Mesendoderm (in vitro differentiated cells): ENCODE measurements at regions not wholly inside any gene's neighbourhood (a gene's known extent, or its start where the extent isn't known, plus 50 kb on each side); places are given as distances from the start of the nearest gene placed in this dataset.

Source experiments
- DNase-seq: peaks from one replicate; pipeline ENCODE4 v3.0.0; 2013
- H2AK5ac ChIP-seq: 2 replicates; pipeline ENCODE4 v1.6.1; 2013; ENCODE audit warnings: low read length, inconsistent platforms
- H2BK120ac ChIP-seq: 2 replicates; pipeline ENCODE4 v1.6.1; 2013; ENCODE audit warnings: low read depth, mild to moderate bottlenecking, low read length, moderate library complexity, mixed read lengths
- H2BK15ac ChIP-seq: replicated peaks from 2 replicates; pipeline ENCODE4 v1.6.1; 2013; ENCODE audit warnings: low read depth, mild to moderate bottlenecking, moderate library complexity
- H2BK5ac ChIP-seq: 2 replicates; pipeline ENCODE4 v1.6.1; 2013; ENCODE audit warnings: low read length, inconsistent platforms
- H3K18ac ChIP-seq: 2 replicates; pipeline ENCODE4 v1.6.1; 2013; ENCODE audit warnings: mild to moderate bottlenecking, low read length, mixed read lengths
- H3K23ac ChIP-seq: one replicate; pipeline ENCODE4 v1.6.1; 2013; ENCODE audit warnings: low read length
- H3K27ac ChIP-seq: 2 replicates; pipeline ENCODE4 v1.5.1; 2013; ENCODE audit warnings: low read depth, mild to moderate bottlenecking, inconsistent platforms, low read length, moderate library complexity
- H3K27me3 ChIP-seq: 2 replicates; pipeline ENCODE4 v1.6.1; 2013; ENCODE audit warnings: low read length, control low read depth, mild to moderate bottlenecking, inconsistent platforms; ENCODE audit not compliant: insufficient read depth, poor library complexity
- H3K36me3 ChIP-seq: 2 replicates; pipeline ENCODE4 v1.6.1; 2013; ENCODE audit warnings: low read length, inconsistent platforms; ENCODE audit not compliant: control insufficient read depth, insufficient read depth
- H3K4ac ChIP-seq: one replicate; pipeline ENCODE4 v1.6.1; 2013; ENCODE audit warnings: low read depth, mild to moderate bottlenecking, low read length, moderate library complexity
- H3K4me1 ChIP-seq: 2 replicates; pipeline ENCODE4 v1.6.1; 2013; ENCODE audit warnings: low read depth, low read length, inconsistent platforms; ENCODE audit not compliant: control insufficient read depth
- H3K4me2 ChIP-seq: 2 replicates; pipeline ENCODE4 v1.6.1; 2013; ENCODE audit warnings: low read length
- H3K4me3 ChIP-seq: 2 replicates; pipeline ENCODE4 v1.5.1; 2013; ENCODE audit warnings: mild to moderate bottlenecking, low read length
- H3K56ac ChIP-seq: one replicate; pipeline ENCODE4 v1.6.1; 2013; ENCODE audit warnings: low read length
- H3K79me1 ChIP-seq: 2 replicates; pipeline ENCODE4 v1.6.1; 2013; ENCODE audit warnings: low read length, inconsistent platforms
- H3K79me2 ChIP-seq: 2 replicates; pipeline ENCODE4 v1.6.1; 2013; ENCODE audit warnings: mild to moderate bottlenecking, low read length; ENCODE audit not compliant: control insufficient read depth, insufficient read depth
- H3K9ac ChIP-seq: 2 replicates; pipeline ENCODE4 v1.6.1; 2013; ENCODE audit warnings: low read length, inconsistent platforms
- H4K5ac ChIP-seq: one replicate; pipeline ENCODE4 v1.6.1; 2013; ENCODE audit warnings: low read length
- H4K8ac ChIP-seq: one replicate; pipeline ENCODE4 v1.6.1; 2013; ENCODE audit warnings: low read depth, mild to moderate bottlenecking, control low read depth, low read length, moderate library complexity
- WGBS: extraction: QIAGEN DNeasy Blood & Tissue Kit; methylation state at CpG from one replicate; pipeline ENCODE4 v1.1.7; 2013; ENCODE audit warnings: low lambda C conversion rate, missing lambda C conversion rate; ENCODE audit not compliant: insufficient coverage; ENCODE audit errors: extremely low coverage; 5-methylcytosine and 5-hydroxymethylcytosine counted together

GRCh38 chr14:98237939-98238338 lies 1034.1 kb downstream of the BCL11B start:
- Histone ChIP-seq H4K5ac (no peak overlapping the region), H4K8ac (no peak overlapping the region), H2BK15ac (no peak overlapping the region), H2BK120ac (no peak overlapping the region), H3K23ac (no peak overlapping the region), H3K27me3 (no peaks in the 10 kb centered on the region), H2AK5ac (no peak overlapping the region), H3K36me3 (no peaks in the 10 kb centered on the region), H3K18ac (no peak overlapping the region), H3K9ac (no peak overlapping the region), H3K4ac (no peak overlapping the region), H3K27ac (no peak overlapping the region), H3K4me1 (no peaks in the 10 kb centered on the region), H3K56ac (no peak overlapping the region), H3K4me3 (no peak overlapping the region), H3K4me2 (no peak overlapping the region), H3K79me2 (no peaks in the 10 kb centered on the region), H3K79me1 (no peaks in the 10 kb centered on the region), H2BK5ac (no peak overlapping the region)
- DNase-seq: no peak
- no CpG with 5 or more reads among the region's 4 CpGs for WGBS

- H3K9ac ChIP-seq: no peak overlapping the region
- H4K8ac ChIP-seq: no peak overlapping the region
- H2BK120ac ChIP-seq: no peak overlapping the region
- no peak overlapping the region for H3K18ac ChIP-seq
- no peak overlapping the region for H2AK5ac ChIP-seq
- H3K36me3 ChIP-seq: no peaks in the 10 kb centered on the region
- no peak overlapping the region for H3K56ac ChIP-seq
- no peak overlapping the region for H2BK15ac ChIP-seq
- H2BK5ac ChIP-seq: no peak overlapping the region
- no peaks in the 10 kb centered on the region for H3K27me3 ChIP-seq
- H3K4me3 ChIP-seq: no peak overlapping the region
- no peaks in the 10 kb centered on the region for H3K79me1 ChIP-seq
- DNase-seq: no peak
- no peak overlapping the region for H3K4ac ChIP-seq
- no peaks in the 10 kb centered on the region for H3K4me1 ChIP-seq
- H3K79me2 ChIP-seq: no peaks in the 10 kb centered on the region
- H3K23ac ChIP-seq: no peak overlapping the region
- no peak overlapping the region for H4K5ac ChIP-seq
- no peak overlapping the region for H3K27ac ChIP-seq
- H3K4me2 ChIP-seq: no peak overlapping the region
- WGBS: no CpG with 5 or more reads among the region's 4 CpGs
These were observed 1031.6 kb downstream of the BCL11B start for GRCh38 chr14:98240376-98240775.

GRCh38 chr14:98242903-98243302 lies 1029.1 kb downstream of the BCL11B start:
- Histone ChIP-seq H2BK15ac (no peak overlapping the region), H3K4ac (no peak overlapping the region), H3K9ac (no peak overlapping the region), H3K4me2 (no peak overlapping the region), H2BK5ac (no peak overlapping the region), H4K8ac (no peak overlapping the region), H3K4me3 (no peak overlapping the region), H3K79me1 (no peaks in the 10 kb centered on the region), H3K36me3 (no peaks in the 10 kb centered on the region), H4K5ac (no peak overlapping the region), H2BK120ac (no peak overlapping the region), H3K27ac (no peak overlapping the region), H3K23ac (no peak overlapping the region), H3K79me2 (no peaks in the 10 kb centered on the region), H3K18ac (no peak overlapping the region), H3K56ac (no peak overlapping the region), H3K4me1 (no peaks in the 10 kb centered on the region), H3K27me3 (no peaks in the 10 kb centered on the region), H2AK5ac (no peak overlapping the region)
- WGBS: no CpG with 5 or more reads among the region's 6 CpGs
- no peak for DNase-seq

- H3K23ac ChIP-seq: no peak overlapping the region
- H3K9ac ChIP-seq: no peak overlapping the region
- DNase-seq: no peak
- H2BK15ac ChIP-seq: no peak overlapping the region
- no peak overlapping the region for H4K5ac ChIP-seq
- H3K27me3 ChIP-seq: no peaks in the 10 kb centered on the region
- WGBS: no CpG with 5 or more reads among the region's 4 CpGs
- no peak overlapping the region for H3K4me3 ChIP-seq
- no peak overlapping the region for H2BK120ac ChIP-seq
- no peak overlapping the region for H4K8ac ChIP-seq
- H2BK5ac ChIP-seq: no peak overlapping the region
- H2AK5ac ChIP-seq: no peak overlapping the region
- H3K56ac ChIP-seq: no peak overlapping the region
- no peaks in the 10 kb centered on the region for H3K36me3 ChIP-seq
- no peaks in the 10 kb centered on the region for H3K4me1 ChIP-seq
- no peak overlapping the region for H3K27ac ChIP-seq
- no peaks in the 10 kb centered on the region for H3K79me2 ChIP-seq
- no peak overlapping the region for H3K18ac ChIP-seq
- no peaks in the 10 kb centered on the region for H3K79me1 ChIP-seq
- H3K4ac ChIP-seq: no peak overlapping the region
- H3K4me2 ChIP-seq: no peak overlapping the region
These were observed 1028.7 kb downstream of the BCL11B start for GRCh38 chr14:98243332-98243731.

GRCh38 chr14:98244162-98244948 lies 1027.6 kb downstream of the BCL11B start:
- H3K79me2 ChIP-seq: no peaks in the 10 kb centered on the region
- H3K27ac ChIP-seq: no peak overlapping the region
- no peak overlapping the region for H4K5ac ChIP-seq
- H2BK5ac ChIP-seq: no peak overlapping the region
- H3K56ac ChIP-seq: no peak overlapping the region
- H4K8ac ChIP-seq: no peak overlapping the region
- H3K4me2 ChIP-seq: no peak overlapping the region
- no peak overlapping the region for H3K4ac ChIP-seq
- no peak overlapping the region for H2BK15ac ChIP-seq
- WGBS: no CpG with 5 or more reads among the region's 12 CpGs
- no peaks in the 10 kb centered on the region for H3K27me3 ChIP-seq
- no peak for DNase-seq
- H3K4me3 ChIP-seq: no peak overlapping the region
- H3K79me1 ChIP-seq: no peaks in the 10 kb centered on the region
- no peak overlapping the region for H3K18ac ChIP-seq
- no peak overlapping the region for H3K9ac ChIP-seq
- H3K4me1 ChIP-seq: no peaks in the 10 kb centered on the region
- no peak overlapping the region for H2BK120ac ChIP-seq
- H2AK5ac ChIP-seq: no peak overlapping the region
- no peaks in the 10 kb centered on the region for H3K36me3 ChIP-seq
- no peak overlapping the region for H3K23ac ChIP-seq
